ENCODE measurements at regions not wholly inside any gene's neighbourhood (a gene's known extent, or its start where the extent isn't known, plus 50 kb on each side); places are given as distances from the start of the nearest gene placed in this dataset.

GRCh38 chr7:119439192-119439591, 833.8 kb upstream of the KCND2 start:
- no peak overlapping the region for H3K9ac ChIP-seq (ENCODE audit: extremely low read depth, low read length, poor library complexity, severe bottlenecking)
- Mint-ChIP-seq H3K36me3 (ENCODE audit: low read depth) (no peaks in the 10 kb centered on the region), H3K27ac (no peak overlapping the region), H3K9me3 (no peaks in the 10 kb centered on the region), H3K27me3 (ENCODE audit: insufficient read depth) (no peaks in the 10 kb centered on the region), H3K4me3 (no peak overlapping the region), H3K4me1 (no peaks in the 10 kb centered on the region)
- H3K36me3 ChIP-seq (ENCODE audit: control insufficient read depth, insufficient read depth, low read length): no peaks in the 10 kb centered on the region
- no peak overlapping the region for H3K27ac ChIP-seq (ENCODE audit: low read depth, low read length)
- no peaks in the 10 kb centered on the region for H3K4me1 ChIP-seq (ENCODE audit: control insufficient read depth, insufficient read depth, low read length)
- TF ChIP-seq CTCF (conservative IDR thresholded peaks at IDR 0.05): no peak
- 90 to 100% methylated on average over 3 to 4 of the region's 4 CpGs for WGBS, 2 experiments (ENCODE audit: insufficient coverage in 1 of 2, insufficient read length in 1 of 2)
- H3K27me3 ChIP-seq (ENCODE audit: control insufficient read depth, insufficient read depth, low read length, poor library complexity, severe bottlenecking): no peaks in the 10 kb centered on the region
- DNase-seq: no peak
- no peak overlapping the region for H3K4me3 ChIP-seq (ENCODE audit: low read length)
- no peaks in the 10 kb centered on the region for H3K9me3 ChIP-seq (ENCODE audit: control insufficient read depth, low read length)

GRCh38 chr7:119452401-119452800, 820.6 kb upstream of the KCND2 start:
- 100% methylated on average over 2 of the region's 2 CpGs; no CpG with 5 or more reads in 1 of the 2 experiments for WGBS, 2 experiments (ENCODE audit: insufficient coverage in 1 of 2, insufficient read length in 1 of 2)
- Mint-ChIP-seq H3K9me3 (no peaks in the 10 kb centered on the region), H3K27ac (no peak overlapping the region), H3K4me1 (no peaks in the 10 kb centered on the region), H3K27me3 (ENCODE audit: insufficient read depth) (no peaks in the 10 kb centered on the region), H3K36me3 (ENCODE audit: low read depth) (no peaks in the 10 kb centered on the region), H3K4me3 (no peak overlapping the region)
- H3K27ac ChIP-seq (ENCODE audit: low read depth, low read length): no peak overlapping the region
- no peaks in the 10 kb centered on the region for H3K36me3 ChIP-seq (ENCODE audit: control insufficient read depth, insufficient read depth, low read length)
- H3K9ac ChIP-seq (ENCODE audit: extremely low read depth, low read length, poor library complexity, severe bottlenecking): no peak overlapping the region
- DNase-seq: no peak
- H3K4me1 ChIP-seq (ENCODE audit: control insufficient read depth, insufficient read depth, low read length): no peaks in the 10 kb centered on the region
- no peaks in the 10 kb centered on the region for H3K9me3 ChIP-seq (ENCODE audit: control insufficient read depth, low read length)
- no peak for TF ChIP-seq CTCF (conservative IDR thresholded peaks at IDR 0.05)
- H3K27me3 ChIP-seq (ENCODE audit: control insufficient read depth, insufficient read depth, low read length, poor library complexity, severe bottlenecking): no peaks in the 10 kb centered on the region
- no peak overlapping the region for H3K4me3 ChIP-seq (ENCODE audit: low read length)

GRCh38 chr7:119465798-119466305, 807.1 kb upstream of the KCND2 start:
- no peak for TF ChIP-seq CTCF (conservative IDR thresholded peaks at IDR 0.05)
- Histone ChIP-seq H3K36me3 (ENCODE audit: control insufficient read depth, insufficient read depth, low read length) (no peaks in the 10 kb centered on the region), H3K9me3 (ENCODE audit: control insufficient read depth, low read length) (no peaks in the 10 kb centered on the region), H3K27ac (ENCODE audit: low read depth, low read length) (no peak overlapping the region), H3K4me3 (ENCODE audit: low read length) (no peak overlapping the region), H3K9ac (ENCODE audit: extremely low read depth, low read length, poor library complexity, severe bottlenecking) (no peak overlapping the region), H3K4me1 (ENCODE audit: control insufficient read depth, insufficient read depth, low read length) (no peaks in the 10 kb centered on the region), H3K27me3 (ENCODE audit: control insufficient read depth, insufficient read depth, low read length, poor library complexity, severe bottlenecking) (no peaks in the 10 kb centered on the region)
- H3K4me1 Mint-ChIP-seq: no peaks in the 10 kb centered on the region
- 75% methylated on average over 1 of the region's 1 CpG; no CpG with 5 or more reads in 1 of the 2 experiments for WGBS, 2 experiments (ENCODE audit: insufficient coverage in 1 of 2, insufficient read length in 1 of 2)
- DNase-seq: no peak
- no peaks in the 10 kb centered on the region for H3K9me3 Mint-ChIP-seq
- H3K27ac Mint-ChIP-seq: no peak overlapping the region
- H3K36me3 Mint-ChIP-seq (ENCODE audit: low read depth): no peaks in the 10 kb centered on the region
- H3K4me3 Mint-ChIP-seq: no peak overlapping the region
- H3K27me3 Mint-ChIP-seq (ENCODE audit: insufficient read depth): no peaks in the 10 kb centered on the region

Data from endodermal cell (in vitro differentiated cells).